Stomach (tissue), 8 donors: ENCODE measurements at regions not wholly inside any gene's neighbourhood (a gene's known extent, or its start where the extent isn't known, plus 50 kb on each side); places are given as distances from the start of the nearest gene placed in this dataset.

ENCODE experiments used
- DNase-seq, 2 donors: peaks; one replicate each; pipeline versions ENCODE4 v3.0.0 to v3.0.0-alpha.2; 2013 to 2019
- H3K27ac ChIP-seq, 5 donors: fragments of 200-600 bp in 4 of 5; sonication (generic) in 4 of 5; one replicate each; pipeline ENCODE4 v1.5.1; 2013 to 2019; ENCODE audit warnings: mild to moderate bottlenecking in 1 of 5, moderate library complexity in 1 of 5
- H3K27me3 ChIP-seq, 3 donors: fragments of 200-600 bp; sonication (generic); one replicate each; pipeline ENCODE4 v1.5.1; 2017 to 2019; ENCODE audit warnings: mixed run types in 1 of 3
- H3K36me3 ChIP-seq, 4 donors: fragments of 200-600 bp; sonication (generic); 1 replicate in 3 of 4; 2 replicates in 1 of 4; pipeline ENCODE4 v1.5.1; 2016 to 2019
- H3K4me1 ChIP-seq, 4 donors: fragments of 200-600 bp; sonication (generic); one replicate each; pipeline ENCODE4 v1.5.1; 2016 to 2019
- H3K4me3 ChIP-seq, 4 donors: fragments of 200-600 bp; sonication (generic) in 3 of 4; one replicate each; pipeline ENCODE4 v1.5.1; 2016 to 2019; ENCODE audit warnings: mild to moderate bottlenecking in 1 of 4
- H3K9me3 ChIP-seq, 4 donors: fragments of 200-600 bp; sonication (generic); one replicate each; pipeline ENCODE4 v1.5.1; 2016 to 2019
- CTCF ChIP-seq, 7 experiments: fragments of 450-650 bp in 4 of 7; fragments of 200-600 bp in 3 of 7; sonication (generic) in 3 of 7; IDR thresholded peaks; one replicate each; pipeline ENCODE4 v1.5.1; 2016 to 2019; ENCODE audit warnings: antibody characterized with exemption in 7 of 7, control low read depth in 2 of 7, mild to moderate bottlenecking in 1 of 7
- EP300 ChIP-seq: sonication (generic); formaldehyde crosslinking; IDR thresholded peaks from one replicate; pipeline ENCODE4 v1.6.1; 2017; ENCODE audit warnings: antibody characterized with exemption
- POLR2A ChIP-seq, 4 donors: fragments of 450-650 bp; IDR thresholded peaks; one replicate each; pipeline ENCODE4 v1.6.1; 2016; ENCODE audit warnings: antibody characterized with exemption in 4 of 4, control low read depth in 2 of 4, mild to moderate bottlenecking in 1 of 4, moderate library complexity in 1 of 4
- POLR2AphosphoS5 ChIP-seq, 3 donors: sonication (generic); formaldehyde crosslinking; IDR thresholded peaks; one replicate each; pipeline ENCODE4 v1.6.1; 2016; ENCODE audit warnings: antibody characterized with exemption in 3 of 3
- WGBS, 5 donors: extraction: QIAGEN DNeasy Blood & Tissue Kit in 3 of 5; methylation state at CpG; one replicate each; pipeline versions ENCODE4 v1.1.5 to v1.1.7; 2013 to 2018; 5-methylcytosine and 5-hydroxymethylcytosine counted together
- intact Hi-C: fragments of 100-400 bp; cut with DNase I; formaldehyde crosslinking; loops from one replicate; pipeline ENCODE4 v1.15.1; 2023; ENCODE audit warnings: low total_unique reads
- donor health status: healthy with polysubstance abuse.
- donor health status: Bipolar disorder and iron deficiency.
- donor health status: healthy.

GRCh38 chr1:218763538-218763937 is 410.1 kb upstream of the LYPLAL1 start:
- DNase-seq: no peak
- TF ChIP-seq EP300 (no peak), POLR2AphosphoS5 (IDR thresholded peaks at IDR 0.05) (no peak), CTCF (IDR thresholded peaks at IDR 0.05) (no peak), POLR2A (IDR thresholded peaks at IDR 0.05) (no peak)
- no peaks in the 10 kb centered on the region for H3K4me1 ChIP-seq
- WGBS, 5 donors: 80 to 95% (median 88%) methylated on average over 2 of the region's 2 CpGs
- no peaks in the 10 kb centered on the region for H3K36me3 ChIP-seq
- no peak overlapping the region for H3K4me3 ChIP-seq
- H3K27me3 ChIP-seq: no peaks in the 10 kb centered on the region
- H3K27ac ChIP-seq: no peak overlapping the region
- intact Hi-C loops: no loop called here
- no peaks in the 10 kb centered on the region for H3K9me3 ChIP-seq

GRCh38 chr1:218765753-218766152 is 407.9 kb upstream of the LYPLAL1 start:
- Histone ChIP-seq H3K27ac (no peak overlapping the region), H3K27me3 (no peaks in the 10 kb centered on the region), H3K4me1 (no peaks in the 10 kb centered on the region), H3K9me3 (no peaks in the 10 kb centered on the region), H3K4me3 (no peak overlapping the region), H3K36me3 (no peaks in the 10 kb centered on the region)
- no peak for DNase-seq
- intact Hi-C loops: no loop called here
- 48 to 63% (median 58%) methylated on average over 5 of the region's 5 CpGs for WGBS, 5 donors
- no peak for TF ChIP-seq POLR2A (IDR thresholded peaks at IDR 0.05)
- no peak for TF ChIP-seq POLR2AphosphoS5 (IDR thresholded peaks at IDR 0.05)
- TF ChIP-seq EP300: no peak
- TF ChIP-seq CTCF (IDR thresholded peaks at IDR 0.05): no peak

GRCh38 chr1:218771931-218772330 is 401.7 kb upstream of the LYPLAL1 start:
- DNase-seq: no peak
- no peaks in the 10 kb centered on the region for H3K36me3 ChIP-seq
- no peaks in the 10 kb centered on the region for H3K9me3 ChIP-seq
- TF ChIP-seq CTCF (IDR thresholded peaks at IDR 0.05) (no peak), POLR2A (IDR thresholded peaks at IDR 0.05) (no peak), POLR2AphosphoS5 (IDR thresholded peaks at IDR 0.05) (no peak), EP300 (no peak)
- no peak overlapping the region for H3K4me3 ChIP-seq
- intact Hi-C loops: no loop called here
- no peaks in the 10 kb centered on the region for H3K27me3 ChIP-seq
- H3K27ac ChIP-seq: no peak overlapping the region
- WGBS, 5 donors: 69 to 84% (median 80%) methylated on average over 3 of the region's 3 CpGs
- no peaks in the 10 kb centered on the region for H3K4me1 ChIP-seq

- no peak for DNase-seq
- H3K27me3 ChIP-seq: no peaks in the 10 kb centered on the region
- no peak for TF ChIP-seq POLR2AphosphoS5 (IDR thresholded peaks at IDR 0.05)
- TF ChIP-seq POLR2A (IDR thresholded peaks at IDR 0.05): no peak
- TF ChIP-seq CTCF (IDR thresholded peaks at IDR 0.05): no peak
- TF ChIP-seq EP300: no peak
- H3K4me3 ChIP-seq: no peak overlapping the region
- H3K36me3 ChIP-seq: no peaks in the 10 kb centered on the region
- H3K9me3 ChIP-seq: no peaks in the 10 kb centered on the region
- intact Hi-C loops: no loop called here
- H3K4me1 ChIP-seq: no peaks in the 10 kb centered on the region
- H3K27ac ChIP-seq: no peak overlapping the region
- WGBS, 5 donors: 72 to 77% (median 76%) methylated on average over 6 of the region's 6 CpGs
Observed at GRCh38 chr1:218772575-218772974, 401.1 kb upstream of the LYPLAL1 start.
